ENCODE measurements at regions not wholly inside any gene's neighbourhood (a gene's known extent, or its start where the extent isn't known, plus 50 kb on each side); places are given as distances from the start of the nearest gene placed in this dataset.
"Not testable (repeated sequence)": the region's sequence is repeated elsewhere in the genome, so short reads cannot be mapped to it uniquely, and the experiment has no call there.

DNA sequence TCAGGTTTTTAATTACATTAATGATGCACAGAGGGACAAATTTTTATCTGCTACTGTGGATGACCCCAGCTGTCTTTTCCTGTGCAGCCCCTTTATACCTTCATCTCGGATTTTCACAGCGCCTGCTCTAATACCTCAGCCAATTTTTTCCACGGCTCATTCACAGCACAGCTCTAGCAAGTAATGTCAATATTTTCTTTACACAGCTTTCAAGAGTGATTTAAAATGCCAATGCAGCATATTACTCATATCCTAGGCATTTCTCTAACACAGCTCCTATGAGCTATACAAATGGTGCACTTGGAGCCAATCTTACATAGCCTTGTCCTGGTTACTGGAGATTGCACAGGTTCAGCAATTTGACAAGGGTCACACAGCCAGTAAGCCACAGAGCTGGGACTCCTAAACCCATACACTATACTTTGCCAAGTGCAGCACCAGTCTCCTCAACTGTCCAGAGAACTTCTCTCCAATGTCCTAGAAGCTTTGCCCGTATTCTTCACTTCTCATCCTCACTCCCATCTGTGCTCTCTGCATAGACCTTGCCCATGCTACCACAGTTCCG, 661.8 kb downstream of the DTWD2 start:
- Mint-ChIP-seq H3K36me3 (no peaks in the 10 kb centered on the region), H3K27ac (no peak overlapping the region)
- ATAC-seq = no peak

DNA sequence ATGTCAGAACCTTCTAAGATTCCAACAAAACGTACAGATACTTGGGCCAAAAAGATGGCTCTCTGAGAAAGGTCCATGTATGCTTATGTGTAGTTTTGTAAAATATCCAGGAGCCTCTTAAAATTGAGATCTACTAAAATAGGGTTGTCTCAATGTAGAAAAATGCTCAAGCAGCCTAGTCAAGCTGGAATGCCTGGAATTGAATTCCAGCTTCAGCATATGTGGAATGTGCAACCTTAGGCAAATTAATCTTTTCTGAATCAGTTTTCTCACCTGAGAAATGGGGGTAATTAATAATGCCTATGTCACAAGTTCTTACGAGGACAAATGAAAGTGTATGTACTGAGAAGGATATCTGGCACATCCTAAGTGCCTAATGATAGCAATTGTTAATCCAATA, 662.4 kb downstream of the DTWD2 start:
- ATAC-seq = no peak
- 100% methylated on average over 1 of the region's 2 CpGs for WGBS (ENCODE audit: insufficient coverage)
- TF ChIP-seq, protein P1, sequence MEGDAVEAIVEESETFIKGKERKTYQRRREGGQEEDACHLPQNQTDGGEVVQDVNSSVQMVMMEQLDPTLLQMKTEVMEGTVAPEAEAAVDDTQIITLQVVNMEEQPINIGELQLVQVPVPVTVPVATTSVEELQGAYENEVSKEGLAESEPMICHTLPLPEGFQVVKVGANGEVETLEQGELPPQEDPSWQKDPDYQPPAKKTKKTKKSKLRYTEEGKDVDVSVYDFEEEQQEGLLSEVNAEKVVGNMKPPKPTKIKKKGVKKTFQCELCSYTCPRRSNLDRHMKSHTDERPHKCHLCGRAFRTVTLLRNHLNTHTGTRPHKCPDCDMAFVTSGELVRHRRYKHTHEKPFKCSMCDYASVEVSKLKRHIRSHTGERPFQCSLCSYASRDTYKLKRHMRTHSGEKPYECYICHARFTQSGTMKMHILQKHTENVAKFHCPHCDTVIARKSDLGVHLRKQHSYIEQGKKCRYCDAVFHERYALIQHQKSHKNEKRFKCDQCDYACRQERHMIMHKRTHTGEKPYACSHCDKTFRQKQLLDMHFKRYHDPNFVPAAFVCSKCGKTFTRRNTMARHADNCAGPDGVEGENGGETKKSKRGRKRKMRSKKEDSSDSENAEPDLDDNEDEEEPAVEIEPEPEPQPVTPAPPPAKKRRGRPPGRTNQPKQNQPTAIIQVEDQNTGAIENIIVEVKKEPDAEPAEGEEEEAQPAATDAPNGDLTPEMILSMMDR (IDR thresholded peaks at IDR 0.05) = no peak

More for the DNA sequence above, 661.8 kb downstream of the DTWD2 start:
- no peak overlapping the region for H3K4me3 ChIP-seq (ENCODE audit: low read length)
- peaks cover 3% of the 10 kb centered on the region for H3K9me3 ChIP-seq (ENCODE audit: control insufficient read depth, insufficient read depth, low read length)
- Mint-ChIP-seq H3K4me1 (no peaks in the 10 kb centered on the region), H3K9me3 (peaks cover 12 to 13% of the 10 kb centered on the region in 2 donors), H3K27me3 (ENCODE audit: low read depth in 2 of 2) (no peaks in the 10 kb centered on the region), H3K4me3 (no peak overlapping the region)
- DNase-seq = no peak
- H3K27me3 ChIP-seq (ENCODE audit: control insufficient read depth, insufficient read depth, low read length) = no peaks in the 10 kb centered on the region
- no peaks in the 10 kb centered on the region for H3K4me1 ChIP-seq (ENCODE audit: control insufficient read depth, insufficient read depth, low read length)
- TF ChIP-seq, protein P1 (IDR thresholded peaks at IDR 0.05) = no peak
- intact Hi-C loops (cut with micrococcal nuclease) = no loop called here
- 96% methylated on average over 5 of the region's 5 CpGs for WGBS (ENCODE audit: insufficient coverage)
- H3K27ac ChIP-seq (ENCODE audit: low read length) = no peak overlapping the region
- H3K36me3 ChIP-seq (ENCODE audit: control insufficient read depth, insufficient read depth, low read length) = no peaks in the 10 kb centered on the region

DNA sequence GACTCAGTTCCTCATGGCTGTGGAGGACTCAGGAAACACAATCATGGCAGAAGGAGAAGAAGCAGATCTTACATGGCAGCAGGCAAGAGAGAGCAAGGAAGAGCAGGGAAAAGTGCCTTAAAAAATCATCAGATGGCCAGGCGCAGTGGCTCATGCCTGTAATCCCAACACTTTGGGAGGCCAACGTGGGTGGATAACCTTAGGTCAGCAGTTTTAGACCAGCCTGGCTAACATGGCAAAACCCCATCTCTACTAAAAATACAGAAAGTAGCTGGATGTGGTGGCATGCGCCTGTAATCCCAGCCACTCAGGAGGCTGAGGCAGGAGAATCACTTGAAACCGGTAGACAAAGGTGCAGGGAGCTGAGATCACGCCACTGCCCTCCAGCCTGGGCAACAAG, 664.6 kb downstream of the DTWD2 start:
- H3K27me3 ChIP-seq (ENCODE audit: control insufficient read depth, insufficient read depth, low read length); H3K4me3 ChIP-seq (ENCODE audit: low read length); H3K4me3 Mint-ChIP-seq; H3K36me3 Mint-ChIP-seq; H3K4me1 Mint-ChIP-seq; H3K27ac Mint-ChIP-seq; H3K9me3 ChIP-seq (ENCODE audit: control insufficient read depth, insufficient read depth, low read length); H3K36me3 ChIP-seq (ENCODE audit: control insufficient read depth, insufficient read depth, low read length); H3K27me3 Mint-ChIP-seq (ENCODE audit: low read depth in 2 of 2); H3K27ac ChIP-seq (ENCODE audit: low read length); DNase-seq; intact Hi-C loops (cut with micrococcal nuclease); ATAC-seq; H3K4me1 ChIP-seq (ENCODE audit: control insufficient read depth, insufficient read depth, low read length): not testable (repeated sequence)
- WGBS (ENCODE audit: insufficient coverage) = 82% methylated on average over 5 of the region's 5 CpGs
- H3K9me3 Mint-ChIP-seq = peaks cover 15 to 23% of the 10 kb centered on the region in 2 donors

More for the DNA sequence above, 662.4 kb downstream of the DTWD2 start:
- H3K27ac Mint-ChIP-seq = no peak overlapping the region
- H3K36me3 Mint-ChIP-seq = no peaks in the 10 kb centered on the region
- H3K4me3 Mint-ChIP-seq = no peak overlapping the region
- Histone ChIP-seq H3K36me3 (ENCODE audit: control insufficient read depth, insufficient read depth, low read length) (no peaks in the 10 kb centered on the region), H3K4me1 (ENCODE audit: control insufficient read depth, insufficient read depth, low read length) (no peaks in the 10 kb centered on the region), H3K27ac (ENCODE audit: low read length) (no peak overlapping the region), H3K9me3 (ENCODE audit: control insufficient read depth, insufficient read depth, low read length) (peaks cover 3% of the 10 kb centered on the region), H3K27me3 (ENCODE audit: control insufficient read depth, insufficient read depth, low read length) (no peaks in the 10 kb centered on the region), H3K4me3 (ENCODE audit: low read length) (no peak overlapping the region)
- H3K27me3 Mint-ChIP-seq (ENCODE audit: low read depth in 2 of 2) = no peaks in the 10 kb centered on the region
- H3K4me1 Mint-ChIP-seq = no peaks in the 10 kb centered on the region
- no peak for DNase-seq
- intact Hi-C loops (cut with micrococcal nuclease) = no loop called here
- H3K9me3 Mint-ChIP-seq = peaks cover 13 to 14% of the 10 kb centered on the region in 2 donors

DNA sequence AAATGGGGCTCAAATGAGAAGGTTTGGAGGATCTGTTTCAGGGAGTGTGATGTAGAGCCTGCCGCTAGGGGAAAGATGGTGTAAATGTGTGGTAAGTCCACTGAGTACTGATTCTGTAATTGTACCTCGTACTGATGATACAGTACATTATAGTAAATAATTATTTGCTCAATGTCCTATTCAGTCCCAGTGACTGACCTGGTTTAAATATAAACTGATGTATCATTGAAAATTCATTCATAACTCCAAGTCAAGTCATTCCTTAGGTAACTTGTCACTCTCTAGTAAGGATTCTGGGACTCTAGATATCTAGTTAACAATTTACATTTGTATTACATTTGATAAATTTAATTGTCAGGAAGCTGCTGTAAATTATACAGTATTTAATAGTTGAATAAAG, 667.3 kb downstream of the DTWD2 start:
- ATAC-seq = no peak

More for the DNA sequence above, 667.3 kb downstream of the DTWD2 start:
- DNase-seq = no peak
- H3K9me3 Mint-ChIP-seq = peaks cover 13 to 18% of the 10 kb centered on the region in 2 donors
- Histone ChIP-seq H3K36me3 (ENCODE audit: control insufficient read depth, insufficient read depth, low read length) (no peaks in the 10 kb centered on the region), H3K27me3 (ENCODE audit: control insufficient read depth, insufficient read depth, low read length) (no peaks in the 10 kb centered on the region), H3K9me3 (ENCODE audit: control insufficient read depth, insufficient read depth, low read length) (peaks cover 3% of the 10 kb centered on the region), H3K4me3 (ENCODE audit: low read length) (no peak overlapping the region), H3K4me1 (ENCODE audit: control insufficient read depth, insufficient read depth, low read length) (no peaks in the 10 kb centered on the region), H3K27ac (ENCODE audit: low read length) (no peak overlapping the region)
- 80% methylated on average over 1 of the region's 2 CpGs for WGBS (ENCODE audit: insufficient coverage)
- no peaks in the 10 kb centered on the region for H3K36me3 Mint-ChIP-seq
- H3K27ac Mint-ChIP-seq = no peak overlapping the region
- TF ChIP-seq, protein P1 (IDR thresholded peaks at IDR 0.05) = no peak
- intact Hi-C loops (cut with micrococcal nuclease) = no loop called here
- H3K27me3 Mint-ChIP-seq (ENCODE audit: low read depth in 2 of 2) = no peaks in the 10 kb centered on the region
- H3K4me3 Mint-ChIP-seq = no peak overlapping the region
- no peaks in the 10 kb centered on the region for H3K4me1 Mint-ChIP-seq
